Stomach (tissue), 4 donors: ENCODE measurements at regions not wholly inside any gene's neighbourhood (a gene's known extent, or its start where the extent isn't known, plus 50 kb on each side); places are given as distances from the start of the nearest gene placed in this dataset.

ENCODE experiments used
- EP300 ChIP-seq: sonication (generic); formaldehyde crosslinking; IDR thresholded peaks from one replicate; pipeline ENCODE4 v1.6.1; 2017; ENCODE audit warnings: antibody characterized with exemption
- POLR2A ChIP-seq, 4 donors: fragments of 450-650 bp; IDR thresholded peaks; one replicate each; pipeline ENCODE4 v1.6.1; 2016; ENCODE audit warnings: antibody characterized with exemption in 4 of 4, control low read depth in 2 of 4, mild to moderate bottlenecking in 1 of 4, moderate library complexity in 1 of 4
- TF ChIP-seq, protein P1 (sequence below), 7 experiments: fragments of 450-650 bp in 4 of 7; fragments of 200-600 bp in 3 of 7; sonication (generic) in 3 of 7; IDR thresholded peaks; one replicate each; pipeline ENCODE4 v1.5.1; 2016 to 2019; ENCODE audit warnings: antibody characterized with exemption in 7 of 7, control low read depth in 2 of 7, mild to moderate bottlenecking in 1 of 7

DNA sequence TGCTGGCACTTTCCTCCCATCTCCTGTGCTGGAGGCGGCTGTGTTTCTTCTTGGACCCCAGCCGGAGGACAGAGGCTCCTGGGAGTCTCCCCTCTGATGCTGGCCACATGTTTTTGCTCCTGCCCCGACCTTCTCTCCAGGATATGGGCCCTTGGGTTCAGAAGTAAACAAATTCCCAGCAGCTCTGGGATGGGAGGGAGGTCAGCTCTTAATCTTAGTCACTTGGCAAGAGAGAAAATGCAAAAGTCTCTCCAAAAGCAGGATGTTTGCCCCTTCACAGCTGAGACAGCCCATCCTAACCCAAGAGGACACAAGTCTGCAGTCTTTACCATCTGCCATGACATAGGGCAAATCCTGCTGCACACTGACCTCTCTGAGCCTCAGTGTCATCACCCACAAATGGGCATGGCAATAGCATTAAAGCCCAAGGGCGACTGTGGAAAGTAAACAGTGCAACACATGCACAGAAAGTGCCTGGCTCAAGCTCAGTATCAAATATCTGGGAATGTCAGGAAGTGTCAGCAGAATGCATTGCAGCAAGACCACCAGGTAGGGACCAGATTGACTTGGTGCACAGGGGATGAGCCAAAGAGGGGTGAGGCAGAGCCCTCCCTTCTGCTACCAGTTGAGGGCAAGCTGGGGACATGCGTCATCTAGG, 117.0 kb upstream of the CXCL14 start:
- TF ChIP-seq, protein P1, sequence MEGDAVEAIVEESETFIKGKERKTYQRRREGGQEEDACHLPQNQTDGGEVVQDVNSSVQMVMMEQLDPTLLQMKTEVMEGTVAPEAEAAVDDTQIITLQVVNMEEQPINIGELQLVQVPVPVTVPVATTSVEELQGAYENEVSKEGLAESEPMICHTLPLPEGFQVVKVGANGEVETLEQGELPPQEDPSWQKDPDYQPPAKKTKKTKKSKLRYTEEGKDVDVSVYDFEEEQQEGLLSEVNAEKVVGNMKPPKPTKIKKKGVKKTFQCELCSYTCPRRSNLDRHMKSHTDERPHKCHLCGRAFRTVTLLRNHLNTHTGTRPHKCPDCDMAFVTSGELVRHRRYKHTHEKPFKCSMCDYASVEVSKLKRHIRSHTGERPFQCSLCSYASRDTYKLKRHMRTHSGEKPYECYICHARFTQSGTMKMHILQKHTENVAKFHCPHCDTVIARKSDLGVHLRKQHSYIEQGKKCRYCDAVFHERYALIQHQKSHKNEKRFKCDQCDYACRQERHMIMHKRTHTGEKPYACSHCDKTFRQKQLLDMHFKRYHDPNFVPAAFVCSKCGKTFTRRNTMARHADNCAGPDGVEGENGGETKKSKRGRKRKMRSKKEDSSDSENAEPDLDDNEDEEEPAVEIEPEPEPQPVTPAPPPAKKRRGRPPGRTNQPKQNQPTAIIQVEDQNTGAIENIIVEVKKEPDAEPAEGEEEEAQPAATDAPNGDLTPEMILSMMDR (IDR thresholded peaks at IDR 0.05), result no peak
- TF ChIP-seq POLR2A (IDR thresholded peaks at IDR 0.05) (no peak), EP300 (no peak)
